ENCODE measurements at regions not wholly inside any gene's neighbourhood (a gene's known extent, or its start where the extent isn't known, plus 50 kb on each side); places are given as distances from the start of the nearest gene placed in this dataset.

DNA sequence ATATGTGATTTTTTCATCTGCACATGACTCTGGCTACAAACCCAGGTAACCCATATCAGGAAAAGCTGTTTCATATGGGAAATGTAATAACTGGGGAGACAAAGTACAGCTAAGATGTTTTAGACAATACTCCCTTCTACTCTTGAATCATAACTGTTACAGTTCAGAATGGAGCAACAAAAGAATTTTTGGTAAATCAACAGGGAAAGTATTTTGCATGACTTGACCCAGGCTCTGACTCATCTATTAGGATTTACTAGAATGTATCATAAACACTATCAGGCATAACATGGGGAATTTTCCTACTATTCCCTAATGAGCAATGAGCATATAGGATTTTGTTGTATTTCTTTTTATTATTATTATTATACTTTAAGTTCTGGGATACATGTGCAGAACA is 553.0 kb downstream of the SLC16A7 start:
- DNase-seq, result no peak

DNA sequence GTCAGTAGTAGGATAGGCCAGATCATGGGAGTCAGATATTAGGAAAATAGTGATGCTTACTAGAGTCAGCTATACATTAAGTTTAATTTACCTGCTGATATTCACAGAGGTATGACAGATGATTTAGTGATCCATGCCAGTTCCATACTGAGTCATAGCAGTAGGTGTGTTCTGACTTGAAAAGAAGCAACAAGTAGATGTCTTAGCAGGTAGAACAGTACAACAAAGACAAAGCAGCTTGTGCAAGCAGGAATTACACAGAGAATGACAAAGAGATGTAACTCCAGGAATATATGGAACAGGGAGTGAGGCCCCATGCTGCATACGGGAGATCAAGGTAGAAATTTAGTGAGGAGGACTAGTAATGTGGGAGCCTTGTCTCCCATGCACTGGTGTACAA is 556.9 kb downstream of the SLC16A7 start:
- DNase-seq, result no peak

DNA sequence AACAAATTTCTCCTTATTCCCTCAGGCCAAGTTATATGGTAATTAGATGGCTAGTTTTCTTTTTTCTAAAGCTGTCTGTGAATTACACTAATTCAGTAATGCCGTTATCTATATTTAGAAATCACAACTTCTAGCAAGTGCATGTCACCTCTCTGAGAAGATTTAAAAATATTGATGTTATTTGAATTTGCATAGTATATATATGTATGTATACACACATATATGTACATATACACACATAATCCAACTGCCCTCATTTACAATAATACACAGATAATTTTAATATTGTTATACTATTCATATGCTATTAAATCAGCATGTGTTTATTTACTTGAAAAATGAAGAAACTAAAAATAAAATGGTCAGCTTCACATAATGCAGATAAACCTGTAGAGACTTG is 563.9 kb downstream of the SLC16A7 start:
- DNase-seq, result no peak

DNA sequence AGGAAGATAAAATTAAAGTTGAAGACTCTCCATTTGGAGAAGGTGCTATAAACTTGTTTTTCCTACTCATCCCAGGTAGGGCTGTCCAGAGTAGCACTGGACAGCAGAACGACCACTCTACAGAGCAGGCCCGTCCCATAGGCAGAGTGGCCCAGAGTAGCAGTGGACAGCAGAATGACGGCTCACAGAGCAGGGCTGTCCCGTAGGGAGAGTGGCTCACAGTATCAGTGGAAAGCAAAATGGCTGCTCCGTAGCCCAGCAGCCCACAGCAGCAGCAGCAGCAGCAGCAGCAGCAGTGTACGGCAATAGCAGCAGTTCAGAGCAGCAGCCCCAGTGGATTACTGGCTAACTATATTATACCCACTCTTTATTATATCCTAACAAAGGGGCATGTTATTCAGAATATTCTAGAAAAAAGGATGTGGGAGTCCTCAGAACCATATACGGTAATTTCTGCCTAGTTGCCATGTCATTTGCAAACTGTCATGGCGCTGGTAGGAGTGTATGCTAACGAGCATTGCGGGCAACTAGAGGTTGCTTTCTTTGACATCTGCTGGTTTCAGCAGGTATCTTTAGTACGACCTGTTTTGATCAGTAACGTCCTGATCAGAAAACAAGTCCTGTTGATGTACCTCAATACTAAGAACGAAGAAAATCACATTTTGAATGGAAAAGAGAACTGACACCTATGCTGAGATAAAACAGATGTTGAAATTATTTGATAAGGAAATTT is 567.3 kb downstream of the SLC16A7 start:
- peak; percentile 1 for DNase-seq

DNA sequence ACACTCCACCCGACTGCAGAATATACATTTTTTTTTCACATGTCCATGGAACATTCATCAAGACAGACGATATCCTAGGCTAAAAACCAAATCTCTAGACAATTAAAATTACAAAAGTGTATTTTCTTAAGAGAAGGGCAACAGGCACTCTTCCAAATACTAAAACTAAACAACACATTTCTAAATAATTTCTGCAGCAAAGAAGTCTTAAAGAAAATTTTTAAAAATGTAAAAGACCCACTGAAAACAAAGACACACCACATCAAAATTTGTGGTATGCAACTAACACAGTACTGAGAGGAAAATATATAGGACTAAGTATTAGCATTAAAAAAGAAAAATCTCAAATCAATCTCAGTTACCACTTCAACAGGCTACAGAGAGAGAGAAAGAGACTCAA is 570.0 kb downstream of the SLC16A7 start:
- DNase-seq, result no peak

DNA sequence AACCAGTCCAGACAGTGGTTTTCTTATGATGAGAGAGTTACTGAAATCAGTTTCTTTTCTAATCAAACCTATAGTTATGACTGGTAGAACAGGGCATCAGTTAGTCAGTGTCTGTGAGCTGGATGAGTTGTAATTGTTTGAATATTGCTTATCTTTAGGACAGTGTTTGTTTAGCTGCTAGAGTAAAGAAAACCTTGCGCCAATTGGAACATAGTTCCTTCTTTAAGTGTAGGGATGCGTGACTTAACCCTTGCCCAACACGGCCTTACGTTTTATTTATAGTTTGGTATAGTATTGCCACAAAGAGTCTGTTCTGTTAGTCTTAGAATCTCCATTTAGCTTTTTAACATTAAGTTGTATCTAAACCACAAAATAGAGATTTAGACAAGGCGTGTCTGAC is 572.6 kb downstream of the SLC16A7 start:
- DNase-seq, result no peak

DNA sequence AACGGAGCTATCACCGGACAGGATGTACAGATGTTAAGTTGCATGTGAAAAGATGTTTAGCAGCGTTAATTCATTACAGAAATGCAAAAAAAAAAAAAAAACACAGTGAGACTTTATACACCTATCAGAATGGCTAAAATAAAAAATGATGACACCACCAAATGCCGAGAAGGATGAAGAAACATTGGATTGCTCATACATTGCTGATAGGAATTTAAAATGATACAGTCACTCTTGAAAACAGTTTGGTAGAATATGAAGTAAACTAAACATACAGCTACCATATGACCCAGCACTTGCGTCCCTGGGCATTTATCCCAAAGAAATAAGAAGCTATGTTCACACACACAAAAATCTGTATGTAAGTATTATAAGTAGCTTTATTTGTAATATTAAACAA is 574.1 kb downstream of the SLC16A7 start:
- no peak for DNase-seq

DNA sequence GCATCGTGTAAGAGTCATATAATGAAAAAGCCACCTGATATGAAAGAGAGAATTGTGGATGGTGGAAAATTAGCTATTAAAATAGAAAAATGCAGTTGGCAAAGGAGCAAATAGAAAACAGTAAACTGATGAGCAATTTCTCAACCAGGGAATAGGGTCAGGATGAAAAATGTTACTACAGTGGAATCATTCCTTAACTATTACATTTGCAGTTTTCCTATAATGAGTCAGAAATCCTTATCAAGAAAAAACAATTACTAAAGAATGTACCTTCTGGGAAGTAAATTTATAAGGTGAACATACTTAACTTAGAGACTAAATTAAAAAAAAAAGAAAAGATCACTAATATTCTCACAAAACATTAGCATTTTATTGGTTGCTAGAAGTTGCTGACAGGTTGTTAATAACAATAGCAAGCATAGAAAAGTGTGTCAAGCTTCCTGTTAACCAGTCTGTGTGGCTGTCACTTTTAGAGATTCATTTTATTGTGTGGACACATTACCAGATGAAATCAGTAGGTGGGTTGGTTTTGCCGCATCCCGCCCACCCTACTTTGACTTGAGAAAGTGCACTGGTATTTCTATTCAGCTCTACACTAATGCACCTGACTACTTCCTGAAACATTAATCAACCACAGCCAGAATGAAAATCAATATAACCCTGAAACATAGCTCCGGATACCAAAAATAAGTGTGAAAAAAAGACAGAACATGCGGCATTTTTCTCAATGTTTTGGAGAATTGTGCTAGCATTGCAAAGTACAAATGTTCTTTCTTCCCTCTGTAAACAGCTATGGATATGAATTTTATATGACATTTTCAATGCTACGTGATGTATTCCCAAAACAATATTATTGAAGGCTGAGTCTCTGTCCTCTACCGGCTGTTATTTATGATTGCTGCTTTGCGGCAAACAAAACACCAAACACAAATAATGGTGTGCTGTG is 576.7 kb downstream of the SLC16A7 start:
- no peak for DNase-seq

DNA sequence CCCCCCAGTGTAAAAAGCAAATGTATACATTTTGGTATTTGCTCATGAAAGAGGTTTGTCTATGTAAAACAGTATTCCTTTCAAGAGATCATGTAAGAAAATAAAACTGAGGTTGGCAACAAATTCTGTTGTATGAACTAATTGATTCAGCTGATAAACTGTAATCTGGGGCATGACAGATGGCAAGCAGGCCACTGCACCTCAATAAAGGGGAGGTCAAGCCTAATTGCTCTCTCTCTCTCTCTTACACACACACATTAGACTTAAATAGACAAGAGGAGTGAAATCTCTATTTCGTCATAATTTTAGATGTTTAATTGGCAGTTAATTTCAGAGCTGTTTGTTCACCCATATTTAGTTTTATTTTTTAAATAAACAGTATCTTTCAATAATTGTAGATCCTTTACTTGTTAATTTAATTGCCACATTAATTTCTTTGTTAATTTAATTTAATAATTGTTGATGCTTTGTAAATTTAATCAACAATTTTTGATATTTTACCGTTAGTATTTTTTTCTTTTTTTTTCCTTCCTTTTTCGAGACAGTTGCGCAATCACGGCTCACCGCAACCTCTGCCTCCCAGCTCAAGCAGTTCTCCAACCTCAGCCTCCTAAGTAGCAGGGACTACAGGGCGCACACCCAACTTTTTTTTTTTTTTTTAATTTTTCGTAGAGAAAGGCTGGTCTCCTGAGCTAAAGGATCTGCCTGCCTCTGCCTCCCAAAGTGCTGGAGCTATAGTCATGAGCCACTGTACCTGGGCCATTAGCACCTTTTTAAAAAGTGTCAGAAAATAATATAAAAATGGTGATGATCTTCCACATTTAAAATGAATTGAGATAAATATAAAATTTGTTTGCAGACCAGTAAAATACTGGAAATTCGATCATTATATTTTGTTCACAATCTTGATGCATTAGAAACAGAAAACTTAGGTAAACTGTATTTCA is 577.7 kb downstream of the SLC16A7 start:
- no peak for DNase-seq

DNA sequence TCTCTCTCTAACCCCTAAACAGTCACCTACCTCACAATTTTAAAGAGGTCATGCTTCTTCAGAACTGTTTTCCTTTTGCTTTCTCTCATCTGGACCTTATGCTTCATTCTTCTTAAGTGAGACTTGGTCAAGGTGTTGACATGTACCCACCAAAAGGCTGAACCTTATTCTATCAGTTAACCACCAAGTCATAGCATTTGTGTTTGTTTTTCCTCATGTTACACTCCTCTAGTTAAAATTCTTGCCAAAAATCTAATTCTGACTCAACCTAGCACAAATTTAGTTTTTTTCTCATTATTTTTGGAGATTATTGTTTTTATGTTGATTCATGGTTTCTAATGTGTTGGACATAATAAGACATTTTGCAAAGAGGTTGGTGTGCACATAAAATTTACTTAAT is 578.6 kb downstream of the SLC16A7 start:
- DNase-seq, result no peak

DNA sequence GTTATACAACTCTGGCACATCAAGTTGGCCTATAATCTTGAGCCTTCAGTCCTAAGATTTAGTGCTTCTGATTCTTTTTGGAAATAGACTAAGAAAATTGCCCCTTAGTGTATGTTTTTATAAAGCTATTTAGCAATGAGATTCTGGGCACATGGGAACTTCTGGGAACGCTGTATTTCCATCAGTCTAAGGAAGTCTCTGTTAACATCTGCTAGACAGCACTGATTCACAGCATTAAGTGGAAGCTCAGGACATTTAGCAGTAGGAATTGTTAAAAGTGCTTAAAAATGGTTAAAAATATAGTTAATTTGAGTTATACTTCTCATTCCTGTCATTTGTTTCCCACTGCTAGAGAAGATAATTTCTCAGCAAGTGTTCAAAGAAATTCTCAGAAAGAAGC is 579.1 kb downstream of the SLC16A7 start:
- DNase-seq, result no peak

DNA sequence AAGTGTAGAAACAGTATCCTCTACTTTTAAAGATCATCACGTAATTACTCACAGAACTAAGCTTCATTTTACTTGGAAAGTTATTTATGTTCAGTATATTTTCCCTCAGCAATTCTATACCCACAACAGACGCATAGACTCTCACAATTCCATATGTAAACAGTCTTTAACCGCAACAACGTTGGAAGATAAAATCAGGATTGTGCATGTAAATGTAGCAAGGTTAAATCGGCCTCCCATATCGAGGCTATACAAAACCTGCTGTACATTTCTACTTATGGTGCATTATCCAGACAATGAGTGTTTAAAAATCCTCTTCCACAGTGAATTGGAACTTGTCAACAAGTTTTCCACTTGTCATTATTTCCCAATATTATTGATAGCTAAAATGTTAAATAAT is 581.1 kb downstream of the SLC16A7 start:
- no peak for DNase-seq

DNA sequence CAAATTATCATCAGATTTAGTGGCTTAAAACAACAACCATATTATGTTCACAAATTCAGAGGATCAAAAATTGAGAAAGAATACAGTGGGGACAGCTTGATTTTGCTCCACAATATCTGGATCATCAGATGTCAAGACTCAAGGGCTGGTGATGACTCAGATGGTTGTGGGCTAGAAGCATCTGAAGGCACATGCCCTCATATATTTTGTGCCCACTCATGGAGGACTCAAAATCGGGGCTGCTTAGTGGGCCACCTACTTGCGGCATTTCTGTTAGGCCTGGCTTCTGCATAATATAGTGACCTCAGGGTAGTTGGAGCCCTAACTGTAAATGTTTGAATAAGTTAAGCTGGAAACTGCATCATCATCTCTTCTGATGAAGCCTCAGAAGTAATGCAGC is 584.5 kb downstream of the SLC16A7 start:
- DNase-seq, result no peak

DNA sequence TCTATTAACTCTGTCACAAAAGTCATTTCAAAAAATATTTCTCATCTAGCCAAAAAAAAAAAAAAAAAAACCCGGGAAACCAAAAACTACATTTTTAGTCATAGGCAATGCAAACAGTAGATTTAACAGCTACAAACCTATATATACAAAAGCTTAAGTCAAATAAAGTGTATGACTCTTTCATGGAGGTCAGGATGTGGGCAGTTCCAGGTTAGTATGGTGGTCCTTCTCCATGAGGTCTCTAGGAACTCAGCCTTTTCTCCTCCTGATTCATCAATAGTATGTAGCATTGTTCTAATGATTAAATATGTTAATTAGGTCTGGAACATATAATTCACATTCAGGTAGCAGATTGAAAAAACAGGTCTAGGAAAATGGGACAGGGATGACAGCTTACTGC is 586.5 kb downstream of the SLC16A7 start:
- no peak for DNase-seq

DNA sequence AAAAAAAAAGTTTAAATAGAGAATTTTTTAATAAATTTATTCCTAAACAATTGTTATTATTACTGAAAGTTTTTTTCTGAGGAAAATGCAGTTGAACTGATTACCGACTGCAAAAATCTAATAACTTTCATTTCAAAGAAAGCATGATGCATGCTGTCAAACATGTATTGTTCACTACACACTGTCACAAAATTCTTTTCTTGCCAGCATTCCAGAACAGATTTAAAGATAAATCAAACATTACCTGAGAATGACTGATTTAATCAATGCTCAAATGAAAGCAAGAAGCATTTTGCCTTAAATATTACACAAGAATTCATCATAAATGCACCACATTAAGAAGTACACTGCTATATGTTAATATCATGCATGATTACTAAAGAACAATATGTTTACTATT is 588.3 kb downstream of the SLC16A7 start:
- no peak for DNase-seq

DNA sequence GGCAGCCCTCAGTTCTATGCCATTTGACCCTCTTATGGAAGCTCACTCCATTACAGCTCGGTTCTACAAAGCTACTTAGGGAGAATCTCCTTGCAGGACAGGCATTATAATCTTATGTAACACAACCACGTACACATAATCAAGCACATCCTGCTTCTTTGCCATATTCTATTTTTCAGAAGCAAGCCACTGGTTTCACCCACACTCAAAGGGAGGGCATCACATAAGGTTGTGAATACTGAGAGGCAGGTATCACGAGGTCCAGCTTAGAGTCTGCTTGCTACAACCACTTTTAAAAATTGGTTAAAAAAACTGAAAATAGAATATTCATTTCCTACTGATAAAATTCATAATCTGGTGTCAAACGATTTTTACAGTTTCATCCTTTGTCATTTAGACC is 589.2 kb downstream of the SLC16A7 start:
- no peak for DNase-seq

DNA sequence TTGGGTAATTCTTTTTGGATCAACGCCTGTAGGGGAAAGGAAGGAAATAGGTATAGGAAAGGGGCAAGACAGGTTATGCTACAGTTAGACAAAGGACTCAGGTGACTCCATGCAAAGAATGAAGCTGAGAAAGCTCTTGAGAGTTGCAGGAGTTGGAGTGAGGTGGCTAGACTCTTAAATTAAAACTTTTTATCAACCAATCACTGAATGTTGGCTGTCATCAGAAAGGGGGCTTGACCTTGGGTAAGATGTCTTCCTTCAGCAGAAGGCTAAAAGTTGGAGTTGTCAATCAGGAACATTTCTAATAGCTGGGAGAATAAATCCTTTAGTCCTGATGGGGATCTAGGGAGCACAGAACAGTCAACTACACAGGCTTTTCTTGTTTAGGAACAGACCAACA is 595.4 kb downstream of the SLC16A7 start:
- DNase-seq, result no peak

DNA sequence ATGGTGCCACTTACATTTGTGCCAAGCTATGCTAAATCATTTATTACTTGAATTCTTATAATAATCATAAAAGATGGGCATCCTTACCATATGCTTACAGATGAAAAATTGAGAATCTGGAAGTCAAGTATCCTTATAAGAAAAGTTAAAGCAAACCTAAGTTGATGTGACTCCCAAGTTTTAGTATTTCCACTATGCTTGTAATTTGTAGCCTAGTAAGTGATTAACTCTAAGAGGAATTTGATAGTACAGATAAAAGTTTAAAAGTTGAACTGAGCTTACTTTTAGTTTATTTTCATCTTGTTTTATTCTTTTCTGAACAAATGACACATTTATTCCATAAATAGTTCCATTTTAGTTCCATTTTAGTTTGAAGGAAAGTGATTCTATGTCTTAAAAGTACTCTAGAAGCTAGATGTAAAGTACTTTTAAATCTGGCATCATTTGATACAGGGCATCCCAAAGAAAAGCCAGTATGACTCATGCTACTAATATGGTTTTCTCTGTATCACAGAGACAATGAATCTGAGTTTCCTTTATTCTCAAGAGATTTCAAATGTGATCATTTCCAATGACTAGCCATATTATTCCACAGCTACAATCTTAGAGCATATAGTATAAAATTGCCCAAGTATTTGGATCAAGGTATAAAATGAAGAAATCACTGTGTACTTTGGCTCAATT is 596.0 kb downstream of the SLC16A7 start:
- DNase-seq, result no peak

DNA sequence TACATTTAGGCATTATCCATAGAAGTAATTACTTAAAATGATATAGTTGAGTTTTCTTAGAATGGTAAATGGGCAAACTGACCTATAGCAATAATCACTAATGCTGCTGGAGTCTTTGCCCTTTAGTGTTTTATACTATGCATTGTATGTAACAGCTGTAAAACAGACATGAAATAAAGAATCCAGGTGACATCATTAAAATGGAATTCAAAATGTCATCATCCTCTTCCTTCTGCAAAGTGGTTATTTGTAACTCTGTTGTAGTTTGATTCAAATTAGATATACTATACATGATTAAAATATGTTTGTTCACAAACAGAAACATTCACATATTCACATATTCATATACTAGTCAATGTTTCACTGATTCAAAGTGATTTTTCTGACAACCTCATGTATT is 598.8 kb downstream of the SLC16A7 start:
- DNase-seq, result no peak

DNA sequence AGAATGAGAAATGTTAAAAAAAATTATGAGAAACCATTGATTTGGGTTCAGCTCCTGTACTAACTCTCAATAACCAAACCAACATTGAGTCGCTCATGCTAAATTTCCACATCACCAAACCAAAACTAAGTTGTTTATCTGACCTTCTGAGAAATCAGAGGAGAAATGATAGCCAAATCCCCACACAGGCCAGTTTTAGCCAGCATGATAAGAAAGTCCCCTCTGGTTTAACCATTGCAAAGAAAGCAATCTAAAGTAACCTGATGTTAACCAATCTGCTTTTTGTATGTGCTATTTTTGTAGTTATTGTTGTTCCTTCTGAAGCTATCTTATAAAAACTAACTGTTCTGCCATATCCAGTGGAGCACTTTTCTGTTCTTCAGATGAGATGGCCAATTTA is 599.7 kb downstream of the SLC16A7 start:
- DNase-seq, result no peak

DNA sequence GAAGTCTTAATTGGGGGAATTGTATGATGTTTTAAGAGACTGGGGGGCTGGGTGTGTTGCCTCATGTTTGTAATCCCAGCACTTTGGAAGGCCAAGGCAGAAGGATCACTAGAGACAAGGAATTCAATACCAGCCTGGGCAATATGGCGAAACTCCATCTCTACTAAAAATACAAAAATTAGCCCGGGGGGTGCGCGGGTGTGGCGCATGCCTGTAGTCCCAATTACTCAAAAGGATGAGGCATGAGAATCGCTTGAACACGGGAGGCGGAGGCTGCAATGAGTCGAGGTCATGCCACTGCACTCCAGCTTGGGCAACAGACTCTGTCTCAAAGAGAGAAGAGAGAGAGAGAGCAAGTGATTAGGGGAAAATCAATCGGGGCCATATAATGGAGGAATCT is 600.5 kb downstream of the SLC16A7 start:
- DNase-seq, result no peak

DNA sequence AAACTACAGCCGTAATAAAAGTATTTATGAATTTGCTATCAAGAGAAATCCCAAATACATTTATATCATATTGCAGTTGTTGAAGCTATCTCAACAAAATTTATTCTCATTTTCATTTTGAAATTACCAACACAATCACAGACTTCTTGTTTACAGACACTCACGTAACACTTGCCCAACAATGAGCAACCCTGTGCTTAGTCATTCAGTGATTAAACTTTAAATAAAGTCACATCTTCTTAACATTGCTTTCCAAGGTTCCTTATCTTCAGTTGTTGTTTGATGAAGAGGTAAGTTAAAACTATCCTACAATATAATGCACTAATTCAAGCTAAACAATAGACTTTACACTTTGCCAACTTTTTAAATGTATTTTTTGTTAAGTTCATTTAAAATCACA is 601.8 kb downstream of the SLC16A7 start:
- no peak for DNase-seq

DNA sequence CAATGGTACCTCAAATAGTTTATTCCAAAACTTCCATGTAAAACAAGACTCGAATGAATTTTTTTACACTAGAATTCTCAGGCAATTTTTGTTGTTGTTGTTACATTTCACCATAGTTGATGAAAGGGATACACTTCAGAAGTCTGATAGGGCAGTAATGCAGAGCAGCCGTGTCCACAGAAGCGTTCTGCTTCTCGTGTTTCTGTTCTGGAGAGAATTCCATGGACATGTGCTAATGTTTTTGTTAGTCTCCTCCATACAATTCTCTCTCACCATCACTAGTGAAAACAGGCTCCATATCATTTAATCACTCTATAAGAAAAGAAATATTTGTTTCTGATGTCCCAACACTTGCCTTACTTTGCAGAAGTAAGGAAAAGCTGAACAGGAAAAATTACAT is 606.1 kb downstream of the SLC16A7 start:
- no peak for DNase-seq
